GM18867 (cell line): ENCODE measurements at regions not wholly inside any gene's neighbourhood (a gene's known extent, or its start where the extent isn't known, plus 50 kb on each side); places are given as distances from the start of the nearest gene placed in this dataset.

Experiments used
- ATAC-seq: cut with Tn5 transposase; IDR thresholded peaks from one replicate; pipeline ENCODE4 v1.9.1; 2021; ENCODE audit warnings: mild to moderate bottlenecking, moderate library complexity; ENCODE audit not compliant: unreplicated experiment

DNA sequence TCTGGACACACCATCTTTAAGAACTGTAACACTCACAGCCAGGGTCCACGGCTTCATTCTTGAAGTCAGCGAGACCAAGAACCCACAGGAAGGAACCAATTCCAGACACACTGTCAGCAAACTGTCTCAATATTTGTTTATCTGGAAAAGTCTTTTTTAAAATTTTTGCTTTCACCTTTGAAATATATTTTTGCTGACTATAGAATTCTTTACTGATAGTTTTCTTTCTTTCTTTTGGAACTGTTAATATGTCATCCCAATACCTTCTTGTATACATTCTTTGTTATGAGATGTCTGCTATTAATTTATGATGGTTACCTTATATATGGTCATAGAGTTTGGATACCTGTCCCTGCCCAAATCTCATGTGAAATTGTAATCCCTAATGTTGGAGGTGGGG is 145.1 kb upstream of the IRX4 start:
- no peak for ATAC-seq

DNA sequence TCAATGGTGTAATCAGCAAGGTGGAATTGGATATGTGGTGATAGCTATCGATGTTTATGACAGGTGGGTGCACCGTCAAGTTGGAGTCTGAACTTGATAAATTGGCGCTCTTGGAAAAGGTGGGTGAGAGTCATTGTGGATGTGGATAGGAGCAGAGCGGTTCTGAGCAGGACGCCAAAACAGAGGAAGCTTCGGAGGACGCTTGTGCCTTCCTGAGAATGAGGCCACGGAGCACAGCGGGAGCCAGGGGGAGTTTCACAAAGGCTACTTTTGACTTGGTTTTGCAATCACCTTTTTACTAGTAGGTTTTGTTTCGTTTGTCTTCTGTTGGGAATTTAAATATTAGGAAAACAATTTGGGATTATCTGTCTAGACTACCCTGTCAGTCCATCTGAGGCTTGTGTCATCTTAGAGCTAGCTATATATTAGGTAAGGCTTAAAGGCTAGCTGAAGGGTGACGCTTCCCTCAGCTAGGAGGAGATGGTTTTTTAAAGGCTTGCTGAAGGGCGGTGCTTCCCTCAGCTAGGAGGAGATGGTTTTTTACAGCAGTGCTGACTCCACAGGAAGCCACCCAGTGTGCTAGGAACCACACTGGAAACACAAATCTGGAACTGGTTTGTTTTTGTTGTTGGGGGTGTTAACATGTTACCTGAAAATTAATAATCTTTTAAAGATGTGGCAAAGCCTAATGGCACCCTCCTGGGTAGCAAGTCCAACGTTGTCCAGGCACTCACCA is 142.4 kb upstream of the IRX4 start:
- no peak for ATAC-seq

DNA sequence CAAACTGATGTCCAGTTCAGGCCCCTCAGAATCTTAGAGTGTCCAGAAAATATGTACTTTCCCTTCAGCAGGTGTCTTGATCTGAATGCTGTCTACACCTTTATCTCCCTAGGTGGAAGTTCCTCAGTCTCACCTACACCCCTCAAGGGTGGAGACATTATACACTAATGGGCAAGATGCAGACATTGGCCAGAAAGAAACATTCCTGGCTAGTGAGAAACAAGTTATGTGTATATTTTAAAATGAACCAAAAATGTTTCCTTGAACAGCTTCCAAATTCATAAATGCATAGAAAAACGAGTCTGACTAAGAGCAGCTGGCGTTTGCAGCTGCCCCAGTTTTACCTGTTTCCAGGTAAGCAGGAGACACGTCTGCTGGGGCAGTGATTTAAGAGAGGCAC is 140.5 kb upstream of the IRX4 start:
- ATAC-seq: no peak

DNA sequence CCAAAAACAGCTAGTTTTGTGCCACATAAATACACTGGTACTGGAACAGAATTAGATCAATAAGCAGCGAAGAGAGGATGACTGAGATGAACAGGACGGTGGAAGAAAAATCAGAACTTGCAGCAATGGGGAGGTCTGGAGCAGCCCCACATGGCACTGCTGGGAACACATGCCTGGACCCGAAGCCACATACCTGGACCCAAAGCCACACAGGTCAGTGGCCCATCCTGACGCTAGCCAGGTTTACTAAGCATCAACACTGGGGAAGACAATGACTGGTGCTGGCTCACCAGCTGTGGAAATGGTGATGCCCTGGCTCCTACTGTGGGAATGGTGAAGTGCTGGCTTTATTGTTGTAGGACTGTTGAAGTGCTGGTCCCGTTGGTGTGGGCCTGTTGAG is 139.7 kb upstream of the IRX4 start:
- ATAC-seq: no peak

DNA sequence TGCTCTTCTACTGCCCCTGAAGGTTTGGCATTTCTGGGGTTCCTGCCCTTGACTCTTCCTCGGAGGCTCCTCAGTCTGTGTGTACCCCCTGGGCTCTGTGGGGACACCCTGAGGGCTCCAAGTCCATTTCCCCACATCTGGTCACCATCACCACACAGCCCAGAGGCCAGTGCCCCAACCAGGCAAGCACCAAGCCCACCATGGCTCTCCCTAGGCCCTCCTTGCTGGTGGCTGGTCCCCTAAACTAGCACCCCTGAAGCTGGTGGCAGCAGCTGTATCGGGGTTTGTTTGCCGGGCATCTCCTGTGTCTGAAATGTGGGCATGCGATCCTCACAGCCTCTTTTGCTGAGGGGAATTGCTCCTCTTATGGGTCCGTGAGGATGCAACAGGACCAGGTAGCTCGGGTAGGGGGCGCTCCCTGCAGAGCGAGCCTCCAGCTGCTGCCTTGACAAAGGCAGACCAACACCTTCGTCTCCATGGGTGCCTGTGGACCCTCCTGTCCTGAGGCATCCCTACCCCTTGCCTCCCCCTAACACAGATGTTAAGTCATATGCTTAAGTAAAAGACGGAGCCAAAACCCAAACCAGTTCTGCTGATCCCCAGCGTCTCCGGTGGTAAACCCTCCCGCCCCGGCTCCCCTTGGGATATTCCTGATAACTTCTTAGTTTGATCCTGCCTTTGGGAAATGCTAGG is 138.9 kb upstream of the IRX4 start:
- no peak for ATAC-seq

DNA sequence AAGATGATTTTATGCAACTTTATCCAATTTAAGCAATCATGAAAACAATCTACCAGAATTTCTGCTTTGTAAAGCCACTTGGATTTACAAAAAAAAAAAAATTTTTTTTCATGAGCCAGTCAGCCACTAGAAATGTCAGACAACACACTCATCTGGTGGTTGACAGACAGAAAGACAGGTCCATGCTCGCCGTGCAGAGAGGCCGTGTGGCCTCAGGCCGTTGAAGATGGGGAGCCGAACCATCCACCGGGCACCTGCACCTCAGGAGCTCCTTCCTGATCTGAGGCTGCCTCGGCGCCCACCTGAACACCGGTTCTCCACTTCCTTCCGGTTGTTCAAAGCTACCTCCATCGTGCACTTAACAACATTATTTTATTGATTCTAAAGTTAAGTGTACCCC is 138.0 kb upstream of the IRX4 start:
- ATAC-seq: no peak

DNA sequence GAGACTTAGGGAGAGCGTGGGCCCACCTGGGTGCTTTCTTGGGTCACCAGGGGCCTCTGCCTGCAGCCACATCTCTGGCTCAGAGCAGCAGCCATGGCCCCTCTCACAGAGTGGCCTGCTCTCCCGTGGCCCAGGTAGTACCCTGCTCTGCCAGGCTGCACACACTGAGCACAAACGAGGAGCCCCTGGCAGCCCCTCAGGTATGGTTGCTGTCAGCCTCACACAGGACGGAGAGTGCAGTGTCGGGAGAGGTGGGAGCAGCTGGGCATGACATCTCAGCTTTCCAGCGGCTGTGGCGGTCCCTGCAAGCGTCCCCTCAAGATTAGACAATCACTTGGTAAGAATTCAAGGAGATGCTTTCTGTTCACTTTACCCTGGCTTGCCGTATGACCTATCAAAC is 137.0 kb upstream of the IRX4 start:
- ATAC-seq: no peak

DNA sequence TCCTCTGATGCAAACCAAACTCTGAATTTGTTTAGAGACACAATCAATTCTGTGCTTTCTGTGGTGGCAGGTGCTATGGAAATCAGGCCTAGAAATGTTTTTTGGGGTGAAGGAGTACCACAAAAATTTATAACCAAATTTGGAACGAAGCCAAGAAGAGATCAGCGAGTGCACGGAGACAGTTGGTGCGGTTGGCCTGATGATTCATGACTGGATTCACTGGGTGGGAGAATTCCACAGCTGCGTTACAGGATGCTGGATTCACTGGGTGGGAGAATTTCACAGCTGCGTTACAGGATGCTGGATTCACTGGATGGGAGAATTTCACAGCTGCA is 135.6 kb upstream of the IRX4 start:
- ATAC-seq: no peak

DNA sequence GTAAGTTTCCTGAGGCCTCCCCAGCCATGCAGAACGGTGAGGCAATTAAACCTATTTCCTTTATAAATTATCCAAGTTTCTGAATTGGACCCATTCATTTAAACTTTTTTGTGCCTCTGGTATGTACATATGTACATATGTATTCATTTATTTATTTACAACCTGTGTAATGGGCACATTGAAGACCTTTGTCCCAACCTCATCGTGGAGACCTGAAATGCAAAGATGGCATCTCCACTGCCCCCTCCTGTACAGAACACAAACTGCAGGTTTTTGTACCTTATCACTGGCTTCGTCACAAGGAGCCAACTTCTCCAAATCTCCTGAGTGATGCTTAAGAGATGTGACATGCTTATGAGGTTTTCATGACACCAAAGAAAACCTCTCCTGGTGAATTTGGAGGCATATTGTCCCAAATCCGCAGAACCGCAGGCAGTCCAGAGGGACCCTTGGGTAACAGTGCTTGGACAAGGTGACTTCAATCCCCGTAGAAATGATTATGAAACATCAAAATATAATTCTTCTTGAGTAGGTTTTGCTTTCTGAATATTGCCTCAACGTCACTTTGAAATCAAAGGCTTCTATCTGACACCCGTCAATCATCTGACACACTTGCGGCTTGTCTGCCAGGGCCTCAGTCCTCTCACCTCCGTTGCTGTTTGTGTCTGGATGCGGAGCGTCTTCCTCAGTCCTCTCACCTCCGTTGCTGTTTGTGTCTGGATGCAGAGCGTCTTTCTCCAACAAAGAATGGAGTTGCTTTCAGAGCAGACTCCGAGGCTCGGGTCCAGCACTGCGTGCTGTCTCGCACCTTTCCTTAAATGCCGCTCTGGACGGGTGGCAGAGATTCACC is 135.0 kb upstream of the IRX4 start:
- peak; percentile 57 for ATAC-seq

DNA sequence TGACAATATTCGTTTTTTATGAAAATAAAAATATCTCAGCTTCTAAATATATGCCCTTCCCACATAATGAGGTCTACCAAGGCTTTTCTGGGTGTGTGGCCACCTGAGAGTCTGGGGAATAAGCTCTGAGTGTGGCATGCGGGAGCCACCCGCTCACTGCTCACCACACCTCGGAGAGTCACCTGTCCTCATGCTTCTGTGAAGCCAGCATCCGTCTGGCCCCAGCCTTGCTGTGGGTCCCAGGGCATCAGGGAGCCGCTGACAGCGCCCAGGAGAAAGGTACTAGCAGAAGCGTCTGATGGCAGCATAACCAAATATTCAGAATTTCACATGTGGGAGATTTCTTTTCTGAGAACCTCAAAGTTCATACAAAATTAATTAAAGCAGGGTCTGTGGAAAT is 133.2 kb upstream of the IRX4 start:
- ATAC-seq: no peak

DNA sequence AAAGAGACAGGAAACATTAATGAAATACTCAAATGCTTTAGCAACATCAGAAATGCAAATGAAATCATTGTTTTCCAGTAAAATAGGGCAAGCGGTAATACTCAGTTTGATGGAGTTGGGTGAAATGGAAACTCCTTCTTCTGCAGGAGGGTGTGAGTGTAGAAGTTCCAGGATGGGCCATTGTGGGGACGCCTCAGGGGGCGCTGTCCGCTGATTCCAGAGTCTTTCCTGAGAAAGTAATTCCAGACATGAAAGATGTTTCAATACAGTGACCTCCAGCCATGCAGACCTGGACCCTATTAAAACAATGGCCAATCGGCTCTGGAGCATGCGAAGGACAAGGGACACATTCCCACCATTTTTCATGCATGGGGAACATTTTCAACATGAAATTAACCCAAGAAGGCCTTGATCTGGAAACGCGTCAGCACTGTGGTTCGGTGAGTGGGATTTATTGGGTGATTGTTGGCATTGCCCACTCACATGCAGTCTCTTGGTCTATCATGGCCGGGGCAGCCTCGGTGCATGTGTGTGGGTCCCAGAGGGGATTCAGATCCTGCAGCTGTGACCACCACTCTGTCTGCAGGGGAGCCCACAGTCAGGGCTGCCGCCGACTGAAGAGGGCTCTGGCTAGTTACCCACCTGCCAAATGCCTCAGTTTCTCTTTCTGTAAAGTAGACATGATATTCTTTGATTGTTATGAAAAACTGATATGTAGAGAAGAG is 132.6 kb upstream of the IRX4 start:
- no peak for ATAC-seq

DNA sequence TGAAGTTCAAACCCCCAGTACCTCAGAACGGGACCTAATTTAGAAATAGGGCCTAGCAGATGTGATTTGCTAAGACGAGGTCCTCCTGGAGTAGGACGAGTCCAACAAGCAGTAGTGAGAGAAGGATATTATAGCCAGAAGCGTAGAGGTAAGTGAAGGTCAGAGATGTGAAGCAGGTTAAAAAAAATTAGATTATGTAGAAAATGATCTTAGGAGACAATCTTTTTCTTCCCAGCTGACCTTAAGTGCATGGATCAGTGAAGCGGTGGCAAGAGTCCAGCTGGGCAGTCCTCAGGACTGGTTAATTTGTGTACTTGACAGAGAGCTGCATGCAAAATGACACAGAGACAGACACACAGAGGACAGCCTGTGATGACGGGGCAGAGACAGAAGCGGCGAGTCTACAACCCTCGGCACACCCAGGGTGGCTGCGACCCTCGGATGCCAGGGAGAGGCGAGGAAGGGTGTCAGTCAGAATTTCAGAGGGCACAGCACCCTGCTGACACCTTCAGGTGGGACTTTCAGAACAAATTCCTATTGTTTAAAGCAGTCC is 131.4 kb upstream of the IRX4 start:
- no peak for ATAC-seq

DNA sequence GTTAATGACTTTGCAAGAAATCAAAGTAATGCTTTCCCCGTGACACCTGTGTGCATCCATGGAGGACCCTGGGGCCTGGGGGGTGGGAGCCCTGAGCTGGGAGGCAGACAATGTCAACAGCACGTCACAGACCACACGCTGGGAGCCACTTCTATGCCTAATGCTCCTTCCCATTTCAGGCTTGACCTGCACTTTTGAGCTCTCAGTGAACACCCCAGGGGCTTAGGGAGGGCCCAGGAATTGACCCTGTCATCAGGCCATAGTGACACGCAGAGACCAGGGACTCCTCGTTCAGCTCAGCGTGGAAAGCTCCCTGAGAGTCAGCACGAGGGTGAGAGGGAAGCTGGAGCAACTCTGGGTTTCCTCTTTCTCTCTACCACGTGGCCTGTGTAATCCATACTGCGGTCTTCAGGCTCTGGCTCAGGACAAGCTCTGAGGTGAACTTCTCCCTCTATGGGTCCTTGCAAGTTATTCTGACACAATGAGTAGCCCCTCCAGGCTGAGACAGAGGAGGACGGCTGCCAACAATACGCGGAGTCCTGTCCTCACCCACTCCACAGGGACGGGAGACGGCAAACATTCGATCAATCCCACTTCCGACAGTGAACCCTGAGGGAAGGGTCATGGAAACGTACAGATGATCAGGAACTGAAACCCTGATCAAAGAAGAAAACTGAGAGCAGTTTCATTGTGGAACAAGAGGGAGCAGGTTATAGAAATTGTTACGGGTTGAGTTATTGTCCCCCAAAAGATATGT is 130.8 kb upstream of the IRX4 start:
- ATAC-seq: no peak

DNA sequence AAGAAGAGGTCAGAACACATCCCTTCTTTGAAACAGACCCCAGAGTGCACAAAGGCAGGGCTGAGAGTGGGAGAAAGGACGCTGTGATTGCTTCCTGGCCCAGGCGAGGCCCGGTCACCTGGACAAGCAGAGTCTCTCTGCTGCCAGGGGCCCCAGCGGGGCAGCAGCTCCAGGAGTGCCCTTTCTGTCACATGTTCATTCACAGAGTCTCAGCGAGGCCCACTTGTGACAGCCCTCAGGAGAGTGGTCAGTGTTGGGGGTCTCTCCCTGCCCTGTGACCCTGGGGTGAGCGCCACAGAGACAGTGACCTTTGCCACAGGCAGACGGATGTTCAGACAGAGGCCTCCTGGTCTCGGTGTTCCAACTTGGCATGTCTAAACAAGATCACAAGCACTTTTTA is 130.2 kb upstream of the IRX4 start:
- no peak for ATAC-seq

DNA sequence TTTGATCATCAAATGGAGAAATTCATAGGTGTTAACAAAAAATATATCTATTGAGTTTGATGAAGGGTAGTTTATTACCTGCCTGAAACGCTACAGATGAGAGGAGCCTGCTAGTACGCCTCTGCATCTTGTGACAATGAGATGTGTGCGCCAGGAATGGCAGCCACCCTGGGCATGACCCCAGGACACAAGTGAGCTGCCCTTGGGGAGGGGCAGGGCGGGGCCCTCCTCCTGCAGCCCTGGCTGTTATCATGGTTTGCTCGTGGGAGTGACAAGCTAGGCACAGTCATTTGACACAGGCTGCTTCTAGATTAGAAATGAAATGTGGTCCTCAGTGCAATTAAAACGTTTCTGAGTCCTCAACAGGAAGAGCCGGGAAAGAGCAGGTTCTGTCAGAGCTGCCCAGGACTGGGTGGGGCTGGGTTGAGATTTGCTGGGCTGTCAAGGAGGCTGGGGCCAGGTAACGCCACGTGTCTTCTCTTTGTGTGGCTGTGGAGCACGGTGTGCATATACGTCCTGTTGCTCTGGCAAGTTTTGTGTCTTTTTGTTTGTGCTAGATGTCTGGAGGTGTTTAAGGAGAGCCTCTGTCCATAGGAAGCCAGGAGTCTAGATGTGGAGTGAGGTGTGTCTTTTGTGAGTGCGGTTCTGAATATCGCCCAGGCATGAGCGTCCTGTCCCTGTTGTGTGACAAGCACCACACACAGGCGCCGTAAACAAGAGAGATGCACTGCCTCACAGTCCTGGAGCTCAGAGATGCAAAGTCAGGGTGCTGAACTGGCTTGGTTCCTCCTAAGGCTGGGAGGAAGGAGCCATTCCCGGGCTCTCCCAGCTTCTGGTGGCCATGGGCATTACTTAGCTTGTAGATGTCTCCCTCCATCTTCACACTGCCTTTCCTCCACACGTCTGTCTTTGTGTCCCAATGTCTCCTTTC is 129.0 kb upstream of the IRX4 start:
- no peak for ATAC-seq

DNA sequence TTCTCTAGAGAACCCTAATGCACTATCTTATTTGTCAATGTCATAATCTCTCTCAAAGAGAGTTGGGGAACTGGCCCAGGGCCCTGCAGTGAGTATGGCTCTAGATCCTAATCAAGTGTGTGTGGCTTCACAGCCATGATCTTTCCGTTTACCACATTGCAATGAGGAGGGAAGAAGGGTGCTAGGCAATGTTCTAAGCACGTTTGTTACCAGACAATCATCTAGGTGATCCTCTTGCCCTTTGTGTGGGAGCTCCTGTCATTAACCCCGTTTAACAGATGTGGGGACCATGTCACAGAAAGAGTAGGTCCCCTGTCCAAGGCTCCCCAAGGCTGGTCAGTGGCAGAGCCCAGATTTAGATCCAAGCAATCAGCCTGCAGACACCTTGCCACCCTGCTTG is 128.2 kb upstream of the IRX4 start:
- no peak for ATAC-seq

DNA sequence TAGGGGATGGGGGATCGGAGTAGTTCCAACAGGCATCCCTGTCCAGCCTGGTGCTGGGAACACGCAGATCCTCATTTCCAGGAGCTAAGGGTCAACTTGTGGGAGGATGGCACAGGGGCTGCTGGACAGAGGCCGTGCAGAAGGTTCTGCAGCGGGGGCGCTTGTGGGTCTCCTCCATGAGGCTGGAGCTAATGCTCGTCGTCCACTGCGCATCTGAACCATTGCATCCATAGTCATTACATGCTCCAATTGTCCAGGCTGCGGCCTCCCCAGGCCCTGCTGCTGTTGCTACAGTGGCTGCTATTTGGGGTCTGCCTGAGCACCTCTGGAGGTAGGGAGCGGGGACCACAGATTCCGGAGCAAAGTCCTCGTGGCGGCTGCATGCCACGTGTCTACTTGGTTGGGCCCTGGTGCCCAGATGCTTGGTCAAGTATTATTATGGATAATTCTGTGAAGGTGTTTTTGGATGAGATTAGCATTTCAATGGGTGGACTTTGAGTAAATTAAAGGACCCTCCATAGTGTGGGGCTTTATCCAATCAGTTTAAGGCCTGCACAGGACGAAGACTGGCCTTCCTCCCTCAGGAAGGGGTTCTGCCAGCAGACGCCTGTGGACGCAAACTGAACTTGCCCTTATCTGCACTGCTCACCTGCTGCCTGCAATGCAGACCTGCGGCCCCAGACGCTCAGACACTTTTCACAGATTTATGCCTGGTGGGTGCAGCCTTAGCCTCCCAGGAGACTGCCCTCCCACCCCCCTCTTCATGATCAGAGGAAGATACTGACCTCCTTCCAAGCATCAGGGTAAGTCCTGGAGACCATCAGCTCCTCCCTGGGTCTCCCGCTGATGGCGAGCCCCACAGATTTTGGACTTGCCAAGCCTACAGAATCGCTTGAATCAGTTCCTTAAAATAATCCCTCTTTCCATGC is 127.5 kb upstream of the IRX4 start:
- no peak for ATAC-seq
